Hematopoietic multipotent progenitor cell treated with erythropoietin and hydrocortisone succinate and interleukin-3 and kit ligand, for 4 days (in vitro differentiated cells): ENCODE measurements at regions not wholly inside any gene's neighbourhood (a gene's known extent, or its start where the extent isn't known, plus 50 kb on each side); places are given as distances from the start of the nearest gene placed in this dataset.

Source experiments
- DNase-seq: peaks from one replicate; pipeline ENCODE4 v3.0.0-alpha.2; 2015

- DNase-seq, result peak; percentile 64
These were observed 63.6 kb downstream of the SPINK2 start for GRCh38 chr4:56757821-56758411.

GRCh38 chr4:56757261-56757746 lies 64.2 kb downstream of the SPINK2 start:
- DNase-seq, result no peak

GRCh38 chr4:56755901-56756300 lies 65.6 kb downstream of the SPINK2 start:
- no peak for DNase-seq

- DNase-seq, result no peak
These were observed 68.5 kb downstream of the SPINK2 start for GRCh38 chr4:56752985-56753384.

- DNase-seq, result no peak
These were observed 69.1 kb upstream of the HOPX start for GRCh38 chr4:56750231-56750630.

GRCh38 chr4:56748271-56748670 lies 67.2 kb upstream of the HOPX start:
- DNase-seq, result no peak

GRCh38 chr4:56746639-56747038 lies 65.5 kb upstream of the HOPX start:
- DNase-seq, result no peak

- peak; percentile 41 for DNase-seq
These were observed 63.9 kb upstream of the HOPX start for GRCh38 chr4:56745042-56745441.

GRCh38 chr4:56744030-56744429 lies 62.9 kb upstream of the HOPX start:
- no peak for DNase-seq

- no peak for DNase-seq
These were observed 62.5 kb upstream of the HOPX start for GRCh38 chr4:56743550-56743949.

- no peak for DNase-seq
These were observed 61.2 kb upstream of the HOPX start for GRCh38 chr4:56742080-56742871.

GRCh38 chr4:56741595-56741994 lies 60.5 kb upstream of the HOPX start:
- no peak for DNase-seq

GRCh38 chr4:56739066-56739777 lies 58.1 kb upstream of the HOPX start:
- no peak for DNase-seq

- DNase-seq, result no peak
These were observed 56.6 kb upstream of the HOPX start for GRCh38 chr4:56737666-56738065.

- DNase-seq, result no peak
These were observed 52.3 kb upstream of the HOPX start for GRCh38 chr4:56733352-56733751.

GRCh38 chr4:56732301-56732700 lies 51.2 kb upstream of the HOPX start:
- no peak for DNase-seq

GRCh38 chr4:56731857-56732256 lies 50.8 kb upstream of the HOPX start:
- peak; percentile 90 for DNase-seq
